Left lung (tissue), 4 donors: ENCODE measurements at regions not wholly inside any gene's neighbourhood (a gene's known extent, or its start where the extent isn't known, plus 50 kb on each side); places are given as distances from the start of the nearest gene placed in this dataset.
"Not testable (repeated sequence)": the region's sequence is repeated elsewhere in the genome, so short reads cannot be mapped to it uniquely, and the experiment has no call there.

Source experiments
- ATAC-seq: fragments of 200-7000 bp; cut with Tn5 transposase; one replicate; pipeline ENCODE4 v1.9.1; 2020; ENCODE audit warnings: moderate library complexity
- DNase-seq, 4 donors: peaks; one replicate each; pipeline ENCODE4 v3.0.0-alpha.2; 2013 to 2020
- H3K27ac ChIP-seq, 2 donors: fragments of 200-600 bp; sonication (generic) in 1 of 2; one replicate each; pipeline versions ENCODE4 v1.5.0 to v1.8.0; 2020 to 2021
- H3K27me3 ChIP-seq, 2 donors: fragments of 200-600 bp; sonication (generic) in 1 of 2; one replicate each; pipeline versions ENCODE4 v1.5.0 to v1.8.0; 2020 to 2021
- H3K36me3 ChIP-seq, 2 donors: fragments of 200-600 bp; sonication (generic) in 1 of 2; one replicate each; pipeline versions ENCODE4 v1.5.0 to v1.8.0; 2020 to 2021
- H3K4me1 ChIP-seq, 2 donors: fragments of 200-600 bp; one replicate each; pipeline ENCODE4 v1.8.0; 2021
- H3K4me3 ChIP-seq, 2 donors: fragments of 200-600 bp; sonication (generic) in 1 of 2; one replicate each; pipeline versions ENCODE4 v1.5.0 to v1.8.0; 2020 to 2021; ENCODE audit warnings: mild to moderate bottlenecking in 1 of 2
- H3K9me3 ChIP-seq, 2 donors: fragments of 200-600 bp; sonication (generic) in 1 of 2; one replicate each; pipeline versions ENCODE4 v1.5.0 to v1.8.0; 2020 to 2021
- intact Hi-C, 2 donors: fragments of 100-400 bp; cut with DNase I; formaldehyde crosslinking; loops; one replicate each; pipeline versions ENCODE4 v1.11.2 to v1.14.2; 2022
- TF ChIP-seq, protein P1 (sequence below), 2 donors: fragments of 200-600 bp; sonication (generic) in 1 of 2; IDR thresholded peaks; one replicate each; pipeline versions ENCODE4 v1.5.0 to v1.8.0; 2021; ENCODE audit warnings: antibody characterized with exemption in 2 of 2
- donor health status: DM: no; HTN: yes; CAD: no.
- donor health status: DM: no; HTN: no; CAD: no.

DNA sequence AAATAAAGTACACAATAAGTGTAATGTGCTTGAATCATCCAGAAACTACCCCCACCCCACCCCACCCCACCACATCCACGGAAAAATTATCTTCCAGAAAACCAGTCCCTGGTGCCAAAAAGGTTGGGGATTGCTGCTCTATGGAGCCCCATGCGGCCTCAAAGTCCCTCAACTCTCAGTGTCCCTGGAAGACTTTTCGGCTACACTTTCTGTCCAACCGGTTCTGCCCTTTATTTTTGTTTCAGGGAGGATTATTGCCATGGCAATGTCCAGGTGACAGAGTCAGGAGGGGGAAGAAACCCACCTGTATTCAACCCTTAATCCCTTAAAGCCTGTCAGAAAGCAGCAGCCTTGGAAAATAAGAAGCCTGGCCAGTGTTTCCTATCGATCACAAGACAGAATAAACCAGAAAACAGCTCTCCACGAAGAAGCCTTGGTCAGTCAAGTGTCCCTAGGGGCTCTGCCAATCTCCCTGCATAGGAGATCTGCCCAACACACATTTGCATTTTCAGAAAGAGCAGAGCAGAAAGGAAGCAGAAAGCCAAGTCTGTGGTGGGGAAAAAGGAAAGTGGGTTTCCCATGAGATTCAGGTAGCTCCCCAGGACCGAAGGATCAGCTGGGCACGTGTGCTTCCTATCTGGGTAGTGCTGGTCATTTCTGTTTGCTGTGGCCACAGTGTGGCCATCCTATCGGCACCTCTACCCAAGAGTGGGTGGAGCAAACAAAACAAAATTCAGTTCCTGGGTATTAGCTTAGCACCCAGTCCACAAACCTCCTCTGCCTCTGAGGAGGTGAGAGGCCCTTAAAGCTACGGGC is 342.7 kb downstream of the SOX9 start:
- Histone ChIP-seq H3K4me1 (peaks cover 0 to 4% of the 10 kb centered on the region in 2 donors), H3K36me3 (no peaks in the 10 kb centered on the region), H3K4me3 (no peak overlapping the region), H3K27me3 (no peaks in the 10 kb centered on the region), H3K27ac (peak overlapping the region in 1 of 2 donors; percentile 45), H3K9me3 (no peaks in the 10 kb centered on the region)
- TF ChIP-seq, protein P1, sequence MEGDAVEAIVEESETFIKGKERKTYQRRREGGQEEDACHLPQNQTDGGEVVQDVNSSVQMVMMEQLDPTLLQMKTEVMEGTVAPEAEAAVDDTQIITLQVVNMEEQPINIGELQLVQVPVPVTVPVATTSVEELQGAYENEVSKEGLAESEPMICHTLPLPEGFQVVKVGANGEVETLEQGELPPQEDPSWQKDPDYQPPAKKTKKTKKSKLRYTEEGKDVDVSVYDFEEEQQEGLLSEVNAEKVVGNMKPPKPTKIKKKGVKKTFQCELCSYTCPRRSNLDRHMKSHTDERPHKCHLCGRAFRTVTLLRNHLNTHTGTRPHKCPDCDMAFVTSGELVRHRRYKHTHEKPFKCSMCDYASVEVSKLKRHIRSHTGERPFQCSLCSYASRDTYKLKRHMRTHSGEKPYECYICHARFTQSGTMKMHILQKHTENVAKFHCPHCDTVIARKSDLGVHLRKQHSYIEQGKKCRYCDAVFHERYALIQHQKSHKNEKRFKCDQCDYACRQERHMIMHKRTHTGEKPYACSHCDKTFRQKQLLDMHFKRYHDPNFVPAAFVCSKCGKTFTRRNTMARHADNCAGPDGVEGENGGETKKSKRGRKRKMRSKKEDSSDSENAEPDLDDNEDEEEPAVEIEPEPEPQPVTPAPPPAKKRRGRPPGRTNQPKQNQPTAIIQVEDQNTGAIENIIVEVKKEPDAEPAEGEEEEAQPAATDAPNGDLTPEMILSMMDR (IDR thresholded peaks at IDR 0.05) = no peak
- peak in 1 of 4 donors; percentile 67 for DNase-seq
- no peak for ATAC-seq
- intact Hi-C loops = no loop called here

DNA sequence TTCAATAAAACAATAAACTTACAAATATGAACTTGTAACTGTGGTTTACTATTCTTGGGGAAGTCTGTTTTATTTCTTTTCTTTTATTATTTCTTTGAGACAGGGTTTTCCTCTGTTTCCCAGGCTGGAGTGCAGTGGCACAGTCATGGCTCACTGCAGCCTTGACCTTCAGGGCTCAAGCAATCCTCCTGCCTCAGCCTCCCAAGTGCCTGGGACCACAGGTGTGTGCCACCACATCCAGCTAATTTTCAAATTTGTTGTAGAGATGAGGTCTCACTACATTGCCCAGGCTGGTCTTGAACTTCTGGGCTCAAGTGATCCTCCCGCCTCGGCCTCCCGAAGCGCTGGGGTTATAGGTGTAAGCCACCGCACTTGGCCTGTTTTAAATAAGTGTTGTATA is 343.4 kb downstream of the SOX9 start:
- H3K9me3 ChIP-seq, H3K36me3 ChIP-seq, ATAC-seq, intact Hi-C loops, H3K27ac ChIP-seq, DNase-seq, H3K4me1 ChIP-seq, H3K27me3 ChIP-seq, H3K4me3 ChIP-seq: not testable (repeated sequence)

DNA sequence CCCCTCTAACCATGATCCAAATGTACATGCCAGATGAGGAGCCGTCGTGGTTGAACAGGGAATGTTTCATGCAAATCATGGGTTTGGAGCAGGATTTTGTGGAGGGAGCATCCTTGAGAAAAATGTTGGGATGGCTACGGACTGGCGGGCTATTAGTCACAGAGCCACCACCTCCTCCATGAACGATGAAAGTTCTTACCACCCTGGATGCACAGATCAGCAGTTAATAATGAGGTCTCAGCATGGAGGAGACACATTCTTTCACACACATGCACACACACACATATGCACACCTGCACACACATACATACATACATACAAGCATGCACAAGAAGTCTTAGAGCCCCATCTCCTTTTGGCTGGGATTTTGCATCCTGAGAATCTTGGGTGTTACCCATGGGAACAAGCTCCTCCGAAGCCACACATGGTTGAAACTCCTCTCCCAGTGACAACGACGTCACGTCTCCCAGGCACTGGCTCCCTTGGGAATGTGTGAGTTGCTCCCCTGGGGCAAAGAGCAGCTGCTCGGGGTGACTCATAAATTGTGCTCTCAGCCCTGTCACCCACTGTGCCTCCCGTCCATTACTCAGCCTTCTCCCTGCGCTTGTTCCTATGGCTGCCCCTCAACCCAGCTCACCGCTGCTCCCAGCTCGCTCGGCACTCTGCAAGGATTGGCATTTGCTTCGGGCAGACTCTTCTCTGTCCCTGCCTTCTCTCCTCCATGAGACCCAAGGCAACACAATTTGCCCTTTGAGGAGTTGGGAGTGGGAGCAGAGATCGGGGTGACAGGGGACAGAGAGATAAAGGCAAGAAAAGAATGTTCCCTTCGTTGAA is 344.6 kb downstream of the SOX9 start:
- DNase-seq (peak in 1 of 4 donors; percentile 41), ATAC-seq (peak; percentile 72)
- TF ChIP-seq, protein P1 (IDR thresholded peaks at IDR 0.05) = no peak
- intact Hi-C loops = no loop called here
- Histone ChIP-seq H3K27ac (no peak overlapping the region), H3K27me3 (no peaks in the 10 kb centered on the region), H3K4me1 (peaks cover 0 to 4% of the 10 kb centered on the region in 2 donors), H3K9me3 (no peaks in the 10 kb centered on the region), H3K36me3 (no peaks in the 10 kb centered on the region), H3K4me3 (no peak overlapping the region)

DNA sequence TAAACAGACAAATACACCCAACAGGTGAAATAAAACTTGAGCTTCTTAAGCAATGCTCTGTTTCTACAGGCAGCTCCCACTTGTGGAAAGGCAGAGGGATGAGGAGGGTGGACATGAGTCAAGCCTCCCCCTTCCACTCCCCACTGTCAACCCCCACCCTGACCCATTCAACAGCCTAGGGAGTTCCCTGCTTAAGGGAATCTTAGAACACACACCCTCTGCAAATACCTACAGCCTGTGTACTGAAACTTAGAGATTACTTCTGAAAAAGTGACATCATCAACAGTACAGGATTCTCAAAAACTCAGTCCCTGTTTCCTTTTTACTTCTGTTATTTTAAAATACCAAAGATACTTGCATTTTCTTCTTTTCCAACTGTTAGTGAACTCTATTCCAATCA is 345.4 kb downstream of the SOX9 start:
- Histone ChIP-seq H3K4me3 (no peak overlapping the region), H3K27ac (no peak overlapping the region), H3K36me3 (no peaks in the 10 kb centered on the region), H3K4me1 (peaks cover 0 to 4% of the 10 kb centered on the region in 2 donors), H3K27me3 (no peaks in the 10 kb centered on the region), H3K9me3 (no peaks in the 10 kb centered on the region)
- intact Hi-C loops = no loop called here
- TF ChIP-seq, protein P1 (IDR thresholded peaks at IDR 0.05) = no peak
- ATAC-seq (peak; percentile 87), DNase-seq (no peak)

DNA sequence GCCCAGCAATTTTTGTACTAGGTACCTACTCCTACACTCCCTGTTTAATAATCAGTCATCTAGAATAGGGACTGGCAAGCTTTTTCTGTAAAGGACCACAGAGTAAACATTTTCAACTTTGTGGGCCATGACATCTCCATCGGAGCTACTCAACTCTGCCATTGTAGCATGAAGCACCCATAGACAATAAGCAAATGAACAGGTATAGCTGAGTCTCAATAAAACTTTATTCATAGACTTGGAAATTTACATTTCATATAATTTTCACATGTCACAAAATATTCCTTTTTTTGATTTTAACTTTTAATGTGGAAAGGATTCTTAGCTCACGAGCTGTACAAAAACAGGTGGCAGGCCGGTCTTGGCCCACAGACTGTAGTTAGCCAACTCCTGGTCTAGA is 345.8 kb downstream of the SOX9 start:
- DNase-seq = no peak
- Histone ChIP-seq H3K4me1 (peaks cover 0 to 4% of the 10 kb centered on the region in 2 donors), H3K27me3 (no peaks in the 10 kb centered on the region), H3K27ac (no peak overlapping the region), H3K36me3 (no peaks in the 10 kb centered on the region), H3K4me3 (no peak overlapping the region), H3K9me3 (no peaks in the 10 kb centered on the region)
- TF ChIP-seq, protein P1 (IDR thresholded peaks at IDR 0.05) = no peak
- no peak for ATAC-seq
- intact Hi-C loops = no loop called here
